ENCODE measurements at regions not wholly inside any gene's neighbourhood (a gene's known extent, or its start where the extent isn't known, plus 50 kb on each side); places are given as distances from the start of the nearest gene placed in this dataset.
"Not testable (repeated sequence)": the region's sequence is repeated elsewhere in the genome, so short reads cannot be mapped to it uniquely, and the experiment has no call there.

GRCh38 chr20:47445291-47445690 lies 56.4 kb upstream of the NCOA3 start:
- Mint-ChIP-seq H3K27ac (ENCODE audit: unreplicated experiment) (no peak overlapping the region), H3K9me3 (ENCODE audit: unreplicated experiment) (no peaks in the 10 kb centered on the region), H3K4me1 (ENCODE audit: low read depth, unreplicated experiment) (no peaks in the 10 kb centered on the region), H3K36me3 (ENCODE audit: low read depth, unreplicated experiment) (no peaks in the 10 kb centered on the region), H3K27me3 (ENCODE audit: low read depth, unreplicated experiment) (no peaks in the 10 kb centered on the region), H3K4me3 (ENCODE audit: unreplicated experiment) (no peak overlapping the region)
- H3K27ac ChIP-seq (ENCODE audit: low read depth, low read length) = no peak overlapping the region
- H3K4me3 ChIP-seq (ENCODE audit: insufficient read depth, low read depth, low read length) = no peak overlapping the region
- FAIRE-seq = no peak
- H3K79me2 ChIP-seq (ENCODE audit: insufficient read depth, low read length) = no peaks in the 10 kb centered on the region
- H4K20me1 ChIP-seq (ENCODE audit: insufficient read depth, low read length) = no peaks in the 10 kb centered on the region
- no peak overlapping the region for H3K9ac ChIP-seq (ENCODE audit: low read length)
- no peak overlapping the region for H3K4me2 ChIP-seq (ENCODE audit: low read length)
- no peak overlapping the region for H2AFZ ChIP-seq (ENCODE audit: low read depth, low read length)
- H3K9me3 ChIP-seq (ENCODE audit: insufficient read depth, low read depth, low read length) = no peaks in the 10 kb centered on the region
- H3K27me3 ChIP-seq (ENCODE audit: insufficient read depth, low read length) = no peaks in the 10 kb centered on the region
- no peaks in the 10 kb centered on the region for H3K36me3 ChIP-seq (ENCODE audit: insufficient read depth, low read length)
- no peak for DNase-seq (ENCODE audit: low read depth)
- TF ChIP-seq CTCF (IDR thresholded peaks at IDR 0.05; ENCODE audit: insufficient read depth, low read depth, low read length) (no peak), EZH2 (IDR thresholded peaks at IDR 0.05; ENCODE audit: insufficient read depth, low read length) (no peak)
- H3K4me1 ChIP-seq (ENCODE audit: insufficient read depth, low read length) = no peaks in the 10 kb centered on the region

- H3K4me2 ChIP-seq (ENCODE audit: low read length); H3K4me3 Mint-ChIP-seq (ENCODE audit: unreplicated experiment); H3K36me3 Mint-ChIP-seq (ENCODE audit: low read depth, unreplicated experiment); H3K27ac ChIP-seq (ENCODE audit: low read depth, low read length); H3K4me1 Mint-ChIP-seq (ENCODE audit: low read depth, unreplicated experiment); H3K36me3 ChIP-seq (ENCODE audit: insufficient read depth, low read length); H3K27me3 Mint-ChIP-seq (ENCODE audit: low read depth, unreplicated experiment); H4K20me1 ChIP-seq (ENCODE audit: insufficient read depth, low read length); H3K27ac Mint-ChIP-seq (ENCODE audit: unreplicated experiment); DNase-seq (ENCODE audit: low read depth); H2AFZ ChIP-seq (ENCODE audit: low read depth, low read length); H3K4me1 ChIP-seq (ENCODE audit: insufficient read depth, low read length); H3K9me3 Mint-ChIP-seq (ENCODE audit: unreplicated experiment); H3K79me2 ChIP-seq (ENCODE audit: insufficient read depth, low read length); H3K9ac ChIP-seq (ENCODE audit: low read length); H3K9me3 ChIP-seq (ENCODE audit: insufficient read depth, low read depth, low read length); H3K4me3 ChIP-seq (ENCODE audit: insufficient read depth, low read depth, low read length); H3K27me3 ChIP-seq (ENCODE audit: insufficient read depth, low read length); FAIRE-seq: not testable (repeated sequence)
These were observed 54.1 kb upstream of the NCOA3 start for GRCh38 chr20:47447350-47448296.

DNA sequence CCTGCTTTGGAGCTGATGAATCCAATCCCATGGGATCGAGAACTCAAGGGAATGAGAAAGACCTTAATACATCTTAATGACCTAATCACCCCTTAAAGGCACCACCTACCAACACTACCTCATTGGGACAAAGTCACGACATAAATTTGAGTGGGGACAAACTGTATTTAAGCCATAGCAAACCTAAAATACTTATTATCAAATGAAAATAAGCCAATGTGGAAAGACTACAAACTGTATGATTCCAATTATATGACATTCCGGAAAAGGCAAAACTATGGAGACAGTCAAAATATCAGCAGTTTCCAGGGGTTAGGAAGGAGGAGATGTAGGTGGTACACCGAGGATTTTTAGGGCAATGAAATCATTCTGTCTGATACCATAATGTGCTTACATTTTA lies 53.3 kb upstream of the NCOA3 start:
- H3K27ac ChIP-seq (ENCODE audit: low read depth, low read length) = no peak overlapping the region

More for the DNA sequence above, 53.3 kb upstream of the NCOA3 start:
- Histone ChIP-seq H3K4me3 (ENCODE audit: insufficient read depth, low read depth, low read length) (no peak overlapping the region), H4K20me1 (ENCODE audit: insufficient read depth, low read length) (no peaks in the 10 kb centered on the region), H3K9ac (ENCODE audit: low read length) (no peak overlapping the region), H3K4me2 (ENCODE audit: low read length) (no peak overlapping the region), H2AFZ (ENCODE audit: low read depth, low read length) (no peak overlapping the region), H3K9me3 (ENCODE audit: insufficient read depth, low read depth, low read length) (peaks cover 2% of the 10 kb centered on the region), H3K4me1 (ENCODE audit: insufficient read depth, low read length) (peaks cover 3% of the 10 kb centered on the region), H3K79me2 (ENCODE audit: insufficient read depth, low read length) (no peaks in the 10 kb centered on the region), H3K36me3 (ENCODE audit: insufficient read depth, low read length) (no peaks in the 10 kb centered on the region), H3K27me3 (ENCODE audit: insufficient read depth, low read length) (no peaks in the 10 kb centered on the region)
- H3K27ac Mint-ChIP-seq (ENCODE audit: unreplicated experiment) = no peak overlapping the region
- H3K4me1 Mint-ChIP-seq (ENCODE audit: low read depth, unreplicated experiment) = peaks cover 12% of the 10 kb centered on the region
- no peaks in the 10 kb centered on the region for H3K36me3 Mint-ChIP-seq (ENCODE audit: low read depth, unreplicated experiment)
- FAIRE-seq (no peak), DNase-seq (ENCODE audit: low read depth) (no peak)
- TF ChIP-seq EZH2 (IDR thresholded peaks at IDR 0.05; ENCODE audit: insufficient read depth, low read length) = no peak
- TF ChIP-seq CTCF (IDR thresholded peaks at IDR 0.05; ENCODE audit: insufficient read depth, low read depth, low read length) = no peak
- H3K4me3 Mint-ChIP-seq (ENCODE audit: unreplicated experiment) = no peak overlapping the region
- peaks cover 2% of the 10 kb centered on the region for H3K9me3 Mint-ChIP-seq (ENCODE audit: unreplicated experiment)
- H3K27me3 Mint-ChIP-seq (ENCODE audit: low read depth, unreplicated experiment) = no peaks in the 10 kb centered on the region

Measured in astrocyte (in vitro differentiated cells and primary cell).